Suppressor macrophage treated with lipopolysaccharide for 4 hours (primary cell): ENCODE measurements at regions not wholly inside any gene's neighbourhood (a gene's known extent, or its start where the extent isn't known, plus 50 kb on each side); places are given as distances from the start of the nearest gene placed in this dataset.
A peak's percentile ranks its signal among the peaks of the same experiment; 100 is the strongest.

Experiments used
- DNase-seq: peaks from one replicate; pipeline ENCODE4 v3.0.0-alpha.2; 2020

- no peak for DNase-seq
Observed at GRCh38 chr9:107730666-107731065, 241.1 kb upstream of the KLF4 start.

GRCh38 chr9:107727086-107727780 lies 237.7 kb upstream of the KLF4 start:
- peak; percentile 31 for DNase-seq

- no peak for DNase-seq
Observed at GRCh38 chr9:107723015-107723414, 233.4 kb upstream of the KLF4 start.

GRCh38 chr9:107721705-107722245 lies 232.2 kb upstream of the KLF4 start:
- DNase-seq = no peak

GRCh38 chr9:107720501-107720900 lies 230.9 kb upstream of the KLF4 start:
- DNase-seq = no peak

- DNase-seq = no peak
Observed at GRCh38 chr9:107717529-107718314, 228.2 kb upstream of the KLF4 start.

GRCh38 chr9:107715740-107716139 lies 226.2 kb upstream of the KLF4 start:
- DNase-seq = no peak

- DNase-seq = no peak
Observed at GRCh38 chr9:107713470-107713869, 223.9 kb upstream of the KLF4 start.

GRCh38 chr9:107712390-107712789 lies 222.8 kb upstream of the KLF4 start:
- DNase-seq = no peak

GRCh38 chr9:107711542-107711941 lies 222.0 kb upstream of the KLF4 start:
- no peak for DNase-seq

- DNase-seq = no peak
Observed at GRCh38 chr9:107710953-107711352, 221.4 kb upstream of the KLF4 start.

- no peak for DNase-seq
Observed at GRCh38 chr9:107710546-107710945, 221.0 kb upstream of the KLF4 start.

- DNase-seq = no peak
Observed at GRCh38 chr9:107708791-107709190, 219.2 kb upstream of the KLF4 start.

GRCh38 chr9:107707915-107708441 lies 218.4 kb upstream of the KLF4 start:
- DNase-seq = peak; percentile 26

GRCh38 chr9:107707428-107707837 lies 217.9 kb upstream of the KLF4 start:
- no peak for DNase-seq

GRCh38 chr9:107706701-107707427 lies 217.3 kb upstream of the KLF4 start:
- no peak for DNase-seq

GRCh38 chr9:107705521-107705920 lies 216.0 kb upstream of the KLF4 start:
- no peak for DNase-seq

GRCh38 chr9:107704774-107705173 lies 215.2 kb upstream of the KLF4 start:
- DNase-seq = no peak

- DNase-seq = no peak
Observed at GRCh38 chr9:107703651-107704050, 214.1 kb upstream of the KLF4 start.

GRCh38 chr9:107700847-107701246 lies 211.3 kb upstream of the KLF4 start:
- peak; percentile 49 for DNase-seq

GRCh38 chr9:107699231-107699630 lies 209.7 kb upstream of the KLF4 start:
- DNase-seq = no peak

- no peak for DNase-seq
Observed at GRCh38 chr9:107698779-107699178, 209.2 kb upstream of the KLF4 start.

GRCh38 chr9:107696302-107696701 lies 206.7 kb upstream of the KLF4 start:
- DNase-seq = no peak
